ENCODE measurements at regions not wholly inside any gene's neighbourhood (a gene's known extent, or its start where the extent isn't known, plus 50 kb on each side); places are given as distances from the start of the nearest gene placed in this dataset.
"Not testable (repeated sequence)": the region's sequence is repeated elsewhere in the genome, so short reads cannot be mapped to it uniquely, and the experiment has no call there.

- H3K9me3 ChIP-seq (replicated peaks; ENCODE audit: low read length) = no peaks in the 10 kb centered on the region
- H3K4me2 ChIP-seq (ENCODE audit: low read length) = no peak overlapping the region
- no peak overlapping the region for H3K4me3 ChIP-seq (ENCODE audit: low read length)
- H3K9ac ChIP-seq (ENCODE audit: low read depth, low read length) = no peak overlapping the region
- H3K4me1 ChIP-seq (ENCODE audit: control insufficient read depth, insufficient read depth, low read length) = peaks cover 3% of the 10 kb centered on the region
- no peaks in the 10 kb centered on the region for H3K27me3 ChIP-seq (ENCODE audit: control insufficient read depth, insufficient read depth, low read length)
- H3K36me3 ChIP-seq (ENCODE audit: insufficient read depth, low read length) = no peaks in the 10 kb centered on the region
These were observed 67.9 kb upstream of the TMEM170B start for GRCh38 chr6:11469684-11470083.

DNA sequence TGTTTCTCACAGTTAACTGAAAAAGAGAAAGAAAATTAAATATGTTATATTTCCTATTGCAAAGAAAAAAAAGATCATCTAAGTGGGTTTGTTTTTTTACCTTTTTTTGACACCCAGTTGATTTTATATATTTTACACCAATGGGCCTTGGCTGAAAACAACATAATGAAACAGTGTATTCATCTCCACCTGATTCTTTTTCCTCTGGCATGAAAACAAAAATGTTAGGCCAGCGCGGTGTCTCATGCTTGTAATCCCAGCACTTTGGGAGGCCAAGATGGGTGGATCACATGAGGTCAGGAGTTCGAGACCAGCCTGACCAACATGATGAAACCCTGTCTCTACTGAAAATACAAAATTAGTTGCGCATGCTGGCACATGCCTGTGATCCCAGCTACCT, 69.3 kb upstream of the TMEM170B start:
- not testable (repeated sequence) for H3K9me3 ChIP-seq (replicated peaks; ENCODE audit: low read length); H3K9ac ChIP-seq (ENCODE audit: low read depth, low read length); H3K4me3 ChIP-seq (ENCODE audit: low read length); H3K4me1 ChIP-seq (ENCODE audit: control insufficient read depth, insufficient read depth, low read length); H3K4me2 ChIP-seq (ENCODE audit: low read length); H3K27me3 ChIP-seq (ENCODE audit: control insufficient read depth, insufficient read depth, low read length); H3K36me3 ChIP-seq (ENCODE audit: insufficient read depth, low read length)

DNA sequence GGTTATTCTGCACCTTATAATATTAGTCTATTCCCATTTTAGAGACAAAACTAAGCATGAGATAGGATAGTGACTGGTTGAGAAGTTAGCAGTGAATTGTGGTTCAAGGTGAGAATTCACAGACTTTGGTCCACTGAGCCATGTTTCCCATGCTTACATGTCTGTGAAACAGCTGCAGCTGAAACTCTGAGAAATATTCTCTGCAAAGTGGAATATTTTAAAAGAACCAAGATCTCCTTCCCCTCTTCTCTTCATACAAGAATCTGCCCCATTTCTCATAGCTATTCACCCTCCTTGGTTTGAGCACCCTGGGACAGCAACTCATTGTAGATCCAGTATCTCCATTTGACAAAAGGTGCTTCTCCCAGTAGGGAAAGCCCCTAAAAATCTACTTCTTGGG, 70.2 kb upstream of the TMEM170B start:
- H3K9ac ChIP-seq (ENCODE audit: low read depth, low read length) = no peak overlapping the region
- no peak overlapping the region for H3K4me2 ChIP-seq (ENCODE audit: low read length)
- no peak overlapping the region for H3K4me3 ChIP-seq (ENCODE audit: low read length)
- H3K9me3 ChIP-seq (replicated peaks; ENCODE audit: low read length) = no peaks in the 10 kb centered on the region
- H3K4me1 ChIP-seq (ENCODE audit: control insufficient read depth, insufficient read depth, low read length) = no peaks in the 10 kb centered on the region
- no peaks in the 10 kb centered on the region for H3K36me3 ChIP-seq (ENCODE audit: insufficient read depth, low read length)
- no peaks in the 10 kb centered on the region for H3K27me3 ChIP-seq (ENCODE audit: control insufficient read depth, insufficient read depth, low read length)

- H3K4me1 ChIP-seq (ENCODE audit: control insufficient read depth, insufficient read depth, low read length) = no peaks in the 10 kb centered on the region
- H3K4me2 ChIP-seq (ENCODE audit: low read length) = no peak overlapping the region
- no peaks in the 10 kb centered on the region for H3K36me3 ChIP-seq (ENCODE audit: insufficient read depth, low read length)
- no peaks in the 10 kb centered on the region for H3K9me3 ChIP-seq (replicated peaks; ENCODE audit: low read length)
- H3K4me3 ChIP-seq (ENCODE audit: low read length) = no peak overlapping the region
- H3K9ac ChIP-seq (ENCODE audit: low read depth, low read length) = no peak overlapping the region
- no peaks in the 10 kb centered on the region for H3K27me3 ChIP-seq (ENCODE audit: control insufficient read depth, insufficient read depth, low read length)
These were observed 74.2 kb upstream of the TMEM170B start for GRCh38 chr6:11463398-11463780.

DNA sequence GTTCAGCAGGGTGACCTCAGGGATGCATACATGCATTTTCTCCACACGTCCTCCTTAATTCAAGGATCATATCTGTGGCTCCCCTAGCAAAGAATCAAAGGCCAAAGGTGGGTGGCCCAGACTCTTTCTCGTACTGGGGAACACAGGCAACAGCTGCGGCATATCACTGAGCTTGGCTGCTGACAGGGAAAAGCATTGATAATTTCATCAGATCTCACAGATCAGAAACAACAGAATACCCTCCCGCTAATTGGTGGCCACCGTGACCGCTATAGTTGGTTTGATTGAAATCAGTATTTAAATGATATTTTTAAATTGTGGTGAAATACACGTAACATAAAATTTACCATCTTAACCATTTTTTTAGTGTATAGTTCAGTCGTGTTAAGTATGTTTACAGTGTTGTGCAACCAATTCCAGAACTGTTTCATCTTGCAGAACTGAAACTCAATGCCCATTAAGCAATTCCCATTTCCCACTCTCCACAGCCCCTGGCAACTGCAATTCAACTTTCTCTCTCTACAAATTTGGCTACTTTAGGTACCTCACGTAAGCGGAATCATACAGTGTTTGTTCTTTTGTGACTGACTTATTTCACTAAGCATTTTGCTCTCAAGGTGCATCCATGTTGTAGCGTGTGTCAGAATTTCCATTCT, 74.7 kb upstream of the TMEM170B start:
- H3K36me3 ChIP-seq (ENCODE audit: insufficient read depth, low read length) = no peaks in the 10 kb centered on the region
- no peak overlapping the region for H3K9ac ChIP-seq (ENCODE audit: low read depth, low read length)
- H3K4me2 ChIP-seq (ENCODE audit: low read length) = no peak overlapping the region
- H3K4me1 ChIP-seq (ENCODE audit: control insufficient read depth, insufficient read depth, low read length) = no peaks in the 10 kb centered on the region
- no peaks in the 10 kb centered on the region for H3K27me3 ChIP-seq (ENCODE audit: control insufficient read depth, insufficient read depth, low read length)
- H3K4me3 ChIP-seq (ENCODE audit: low read length) = no peak overlapping the region
- H3K9me3 ChIP-seq (replicated peaks; ENCODE audit: low read length) = no peaks in the 10 kb centered on the region

DNA sequence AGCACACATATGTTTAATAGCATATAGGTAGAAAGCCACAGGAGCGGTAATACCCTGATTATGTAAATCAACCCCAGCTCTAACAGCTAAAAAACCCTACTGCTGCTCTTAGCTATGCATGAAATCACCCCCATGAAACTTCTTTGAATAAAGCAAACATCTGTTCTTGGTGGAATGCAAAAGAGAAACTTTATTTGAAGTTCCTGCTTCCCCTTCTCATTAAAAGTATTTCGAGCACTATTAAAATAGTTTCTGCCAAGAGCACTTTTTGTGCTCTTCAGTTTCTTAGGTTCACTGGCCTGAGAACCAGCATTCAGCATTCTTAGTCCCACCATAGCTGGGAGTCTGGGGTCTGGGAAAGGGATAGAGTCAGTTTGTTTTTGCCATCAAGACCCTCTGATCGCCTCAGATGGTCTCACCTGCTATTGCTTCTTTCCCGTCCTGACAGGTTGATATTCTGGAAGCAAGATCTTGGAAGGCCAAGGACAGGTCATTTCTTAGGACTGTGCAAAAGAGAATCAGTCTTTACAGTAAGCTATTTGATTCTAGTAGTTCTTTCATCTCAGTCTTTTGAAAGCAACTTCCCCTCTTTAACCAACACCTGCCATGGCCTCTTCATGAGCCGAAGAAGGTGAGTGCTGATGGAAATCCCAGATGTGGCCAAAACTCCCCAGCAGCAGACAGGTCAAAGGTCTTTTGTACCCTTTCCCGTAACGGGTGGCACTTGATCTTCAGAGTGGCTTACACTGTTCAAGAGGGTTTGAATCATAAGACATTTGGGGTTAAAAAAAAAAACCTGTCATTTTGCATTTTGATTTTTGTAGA, 76.5 kb upstream of the TMEM170B start:
- Histone ChIP-seq H3K4me2 (ENCODE audit: low read length) (no peak overlapping the region), H3K36me3 (ENCODE audit: insufficient read depth, low read length) (no peaks in the 10 kb centered on the region), H3K27me3 (ENCODE audit: control insufficient read depth, insufficient read depth, low read length) (no peaks in the 10 kb centered on the region), H3K4me1 (ENCODE audit: control insufficient read depth, insufficient read depth, low read length) (no peaks in the 10 kb centered on the region), H3K9me3 (replicated peaks; ENCODE audit: low read length) (no peaks in the 10 kb centered on the region), H3K4me3 (ENCODE audit: low read length) (no peak overlapping the region), H3K9ac (ENCODE audit: low read depth, low read length) (no peak overlapping the region)

DNA sequence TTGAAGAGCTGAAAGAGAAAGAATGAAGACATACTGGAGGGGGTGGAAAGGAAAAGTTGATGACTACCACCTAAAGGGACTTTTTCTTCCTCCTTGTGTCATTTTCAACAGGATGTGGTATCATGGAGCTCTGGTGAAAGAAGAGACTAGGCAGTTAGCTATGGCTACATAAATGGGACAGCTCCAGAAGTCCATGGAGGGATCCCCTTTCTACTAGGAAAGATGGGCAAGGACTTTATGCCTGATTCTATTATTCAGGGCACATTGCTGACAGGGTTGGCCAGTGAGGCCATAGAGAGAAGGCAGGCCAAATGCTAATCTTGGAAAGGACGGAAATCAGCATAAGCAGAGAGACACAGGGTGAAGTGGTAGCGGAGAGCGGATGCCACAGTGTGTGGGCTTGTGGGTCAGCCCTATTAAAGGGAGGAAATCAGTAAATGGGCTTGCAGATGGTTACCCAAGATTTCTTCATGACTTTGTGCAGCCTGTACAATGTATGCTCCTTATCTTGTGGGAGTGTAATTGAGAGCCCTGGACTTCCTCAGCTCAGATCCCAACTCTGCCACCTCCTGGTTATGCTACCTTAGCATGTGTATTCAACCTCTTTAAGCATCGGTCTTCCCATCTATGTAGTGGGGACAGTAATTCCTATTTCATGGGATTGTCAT, 77.4 kb upstream of the TMEM170B start:
- Histone ChIP-seq H3K4me3 (ENCODE audit: low read length) (no peak overlapping the region), H3K36me3 (ENCODE audit: insufficient read depth, low read length) (no peaks in the 10 kb centered on the region), H3K4me2 (ENCODE audit: low read length) (no peak overlapping the region), H3K9ac (ENCODE audit: low read depth, low read length) (no peak overlapping the region), H3K4me1 (ENCODE audit: control insufficient read depth, insufficient read depth, low read length) (no peaks in the 10 kb centered on the region), H3K27me3 (ENCODE audit: control insufficient read depth, insufficient read depth, low read length) (no peaks in the 10 kb centered on the region), H3K9me3 (replicated peaks; ENCODE audit: low read length) (no peaks in the 10 kb centered on the region)

- Histone ChIP-seq H3K4me3 (ENCODE audit: low read length) (no peak overlapping the region), H3K36me3 (ENCODE audit: insufficient read depth, low read length) (no peaks in the 10 kb centered on the region), H3K9me3 (replicated peaks; ENCODE audit: low read length) (no peaks in the 10 kb centered on the region), H3K4me2 (ENCODE audit: low read length) (no peak overlapping the region), H3K4me1 (ENCODE audit: control insufficient read depth, insufficient read depth, low read length) (no peaks in the 10 kb centered on the region), H3K9ac (ENCODE audit: low read depth, low read length) (no peak overlapping the region), H3K27me3 (ENCODE audit: control insufficient read depth, insufficient read depth, low read length) (no peaks in the 10 kb centered on the region)
These were observed 78.4 kb upstream of the TMEM170B start for GRCh38 chr6:11459079-11459610.

- H3K9me3 ChIP-seq (replicated peaks; ENCODE audit: low read length) = no peaks in the 10 kb centered on the region
- no peaks in the 10 kb centered on the region for H3K4me1 ChIP-seq (ENCODE audit: control insufficient read depth, insufficient read depth, low read length)
- H3K4me2 ChIP-seq (ENCODE audit: low read length) = no peak overlapping the region
- no peaks in the 10 kb centered on the region for H3K36me3 ChIP-seq (ENCODE audit: insufficient read depth, low read length)
- H3K27me3 ChIP-seq (ENCODE audit: control insufficient read depth, insufficient read depth, low read length) = no peaks in the 10 kb centered on the region
- H3K4me3 ChIP-seq (ENCODE audit: low read length) = no peak overlapping the region
- H3K9ac ChIP-seq (ENCODE audit: low read depth, low read length) = no peak overlapping the region
These were observed 79.0 kb upstream of the TMEM170B start for GRCh38 chr6:11458509-11458908.

- H3K9me3 ChIP-seq (replicated peaks; ENCODE audit: low read length); H3K36me3 ChIP-seq (ENCODE audit: insufficient read depth, low read length); H3K4me3 ChIP-seq (ENCODE audit: low read length); H3K9ac ChIP-seq (ENCODE audit: low read depth, low read length); H3K4me2 ChIP-seq (ENCODE audit: low read length); H3K4me1 ChIP-seq (ENCODE audit: control insufficient read depth, insufficient read depth, low read length); H3K27me3 ChIP-seq (ENCODE audit: control insufficient read depth, insufficient read depth, low read length): not testable (repeated sequence)
These were observed 80.1 kb upstream of the TMEM170B start for GRCh38 chr6:11457422-11457821.

GRCh38 chr6:11452106-11452505, 85.4 kb upstream of the TMEM170B start:
- H3K4me1 ChIP-seq (ENCODE audit: control insufficient read depth, insufficient read depth, low read length); H3K36me3 ChIP-seq (ENCODE audit: insufficient read depth, low read length); H3K4me2 ChIP-seq (ENCODE audit: low read length); H3K4me3 ChIP-seq (ENCODE audit: low read length); H3K27me3 ChIP-seq (ENCODE audit: control insufficient read depth, insufficient read depth, low read length); H3K9me3 ChIP-seq (replicated peaks; ENCODE audit: low read length); H3K9ac ChIP-seq (ENCODE audit: low read depth, low read length): not testable (repeated sequence)
